ENCODE measurements at regions not wholly inside any gene's neighbourhood (a gene's known extent, or its start where the extent isn't known, plus 50 kb on each side); places are given as distances from the start of the nearest gene placed in this dataset.

- WGBS: 81% methylated on average over 1 of the region's 1 CpG
- TF ChIP-seq POLR2AphosphoS5 (IDR thresholded peaks at IDR 0.05): no peak
- no peak for TF ChIP-seq POLR2A (IDR thresholded peaks at IDR 0.05; ENCODE audit: low read depth)
- TF ChIP-seq EP300 (IDR thresholded peaks at IDR 0.05): no peak
- no peaks in the 10 kb centered on the region for H3K36me3 ChIP-seq
- H3K4me1 ChIP-seq: peaks cover 0 to 6% (median 4%) of the 10 kb centered on the region in 4 donors
- H3K27ac ChIP-seq (replicated peaks in 1 of 4): no peak overlapping the region
- peak overlapping the region in 2 of 4 donors; percentile 38 to 44 for H3K4me3 ChIP-seq
- H3K27me3 ChIP-seq: no peaks in the 10 kb centered on the region
- no peak for DNase-seq (ENCODE audit: extremely low spot score)
- intact Hi-C loops (cut with DNase I): no loop called here
- no peaks in the 10 kb centered on the region for H3K9me3 ChIP-seq
Observed at GRCh38 chr4:45349859-45350258, 623.5 kb upstream of the GNPDA2 start.

GRCh38 chr4:45346816-45347435 is 620.6 kb upstream of the GNPDA2 start:
- H3K9me3 ChIP-seq: no peaks in the 10 kb centered on the region
- intact Hi-C loops (cut with DNase I): no loop called here
- 65% methylated on average over 4 of the region's 4 CpGs for WGBS
- peaks cover 0 to 6% (median 4%) of the 10 kb centered on the region in 4 donors for H3K4me1 ChIP-seq
- H3K27ac ChIP-seq (replicated peaks in 1 of 4): no peak overlapping the region
- TF ChIP-seq CTCF (IDR thresholded peaks at IDR 0.05) (no peak), POLR2A (IDR thresholded peaks at IDR 0.05; ENCODE audit: low read depth) (no peak), EP300 (IDR thresholded peaks at IDR 0.05) (no peak)
- no peaks in the 10 kb centered on the region for H3K27me3 ChIP-seq
- H3K36me3 ChIP-seq: no peaks in the 10 kb centered on the region
- DNase-seq (ENCODE audit: extremely low spot score): no peak
- no peak overlapping the region for H3K4me3 ChIP-seq

GRCh38 chr4:45345558-45345957 is 619.2 kb upstream of the GNPDA2 start:
- H3K27me3 ChIP-seq: no peaks in the 10 kb centered on the region
- WGBS: 69% methylated on average over 5 of the region's 5 CpGs
- no peak overlapping the region for H3K27ac ChIP-seq (replicated peaks in 1 of 4)
- no peaks in the 10 kb centered on the region for H3K9me3 ChIP-seq
- no peak overlapping the region for H3K4me3 ChIP-seq
- no peak for TF ChIP-seq POLR2AphosphoS5 (IDR thresholded peaks at IDR 0.05)
- no peak for TF ChIP-seq POLR2A (IDR thresholded peaks at IDR 0.05; ENCODE audit: low read depth)
- no peak for TF ChIP-seq EP300 (IDR thresholded peaks at IDR 0.05)
- TF ChIP-seq CTCF (IDR thresholded peaks at IDR 0.05): no peak
- intact Hi-C loops (cut with DNase I): no loop called here
- no peaks in the 10 kb centered on the region for H3K36me3 ChIP-seq
- H3K4me1 ChIP-seq: peaks cover 0 to 6% (median 3%) of the 10 kb centered on the region in 4 donors
- DNase-seq (ENCODE audit: extremely low spot score): no peak

GRCh38 chr4:45331802-45332201 is 605.4 kb upstream of the GNPDA2 start:
- no peak overlapping the region for H3K4me3 ChIP-seq
- H3K9me3 ChIP-seq: no peaks in the 10 kb centered on the region
- WGBS: 76% methylated on average over 3 of the region's 5 CpGs
- TF ChIP-seq EP300 (IDR thresholded peaks at IDR 0.05): no peak
- TF ChIP-seq CTCF (IDR thresholded peaks at IDR 0.05): no peak
- TF ChIP-seq POLR2A (IDR thresholded peaks at IDR 0.05; ENCODE audit: low read depth): no peak
- no peak for TF ChIP-seq POLR2AphosphoS5 (IDR thresholded peaks at IDR 0.05)
- H3K4me1 ChIP-seq: no peaks in the 10 kb centered on the region
- no peak for DNase-seq (ENCODE audit: extremely low spot score)
- no peak overlapping the region for H3K27ac ChIP-seq (replicated peaks in 1 of 4)
- intact Hi-C loops (cut with DNase I): no loop called here
- no peaks in the 10 kb centered on the region for H3K36me3 ChIP-seq
- H3K27me3 ChIP-seq: no peaks in the 10 kb centered on the region

- intact Hi-C loops (cut with DNase I): no loop called here
- no peak overlapping the region for H3K27ac ChIP-seq (replicated peaks in 1 of 4)
- DNase-seq (ENCODE audit: extremely low spot score): no peak
Observed at GRCh38 chr4:45327544-45327943, 601.2 kb upstream of the GNPDA2 start.

More at GRCh38 chr4:45327544-45327943, 601.2 kb upstream of the GNPDA2 start:
- H3K4me1 ChIP-seq: no peaks in the 10 kb centered on the region
- no peaks in the 10 kb centered on the region for H3K36me3 ChIP-seq
- H3K4me3 ChIP-seq: no peak overlapping the region
- TF ChIP-seq POLR2AphosphoS5 (IDR thresholded peaks at IDR 0.05) (no peak), POLR2A (IDR thresholded peaks at IDR 0.05; ENCODE audit: low read depth) (no peak), EP300 (IDR thresholded peaks at IDR 0.05) (no peak), CTCF (IDR thresholded peaks at IDR 0.05) (no peak)
- no peaks in the 10 kb centered on the region for H3K27me3 ChIP-seq
- H3K9me3 ChIP-seq: no peaks in the 10 kb centered on the region
